ENCODE measurements at regions not wholly inside any gene's neighbourhood (a gene's known extent, or its start where the extent isn't known, plus 50 kb on each side); places are given as distances from the start of the nearest gene placed in this dataset.

- DNase-seq (ENCODE audit: low read depth in 1 of 2, low spot score in 2 of 2): no peak
- TF ChIP-seq CREB1 (IDR thresholded peaks at IDR 0.05): no peak
- POLR2A ChIA-PET (ENCODE audit: partially characterized antibody): no interaction called here
- Histone ChIP-seq H4K5ac (ENCODE audit: insufficient read length, low read depth, low read length) (no peak overlapping the region), H3K18ac (ENCODE audit: extremely low read depth, low read length) (no peak overlapping the region), H3K23me2 (ENCODE audit: low read depth, low read length) (no peaks in the 10 kb centered on the region), H3K79me2 (ENCODE audit: control insufficient read depth in 1 of 2, insufficient read depth in 2 of 2, low read length in 2 of 2) (no peaks in the 10 kb centered on the region), H3K9ac (replicated peaks in 1 of 4; ENCODE audit: extremely low read depth in 1 of 4, low read depth in 3 of 4, low read length in 3 of 4) (no peak overlapping the region), H3K4ac (replicated peaks; ENCODE audit: insufficient read length, low read depth, low read length) (no peak overlapping the region), H4K20me1 (replicated peaks in 1 of 2; ENCODE audit: control insufficient read depth in 1 of 2, insufficient read depth in 2 of 2, low read length in 2 of 2) (no peaks in the 10 kb centered on the region), H2AK5ac (ENCODE audit: low read depth, low read length) (no peak overlapping the region), H3K36me3 (ENCODE audit: control insufficient read depth in 2 of 4, insufficient read depth in 4 of 4, low read length in 3 of 4) (no peaks in the 10 kb centered on the region), H3K79me1 (ENCODE audit: low read depth, low read length) (no peaks in the 10 kb centered on the region), H3K56ac (replicated peaks; ENCODE audit: insufficient read length, low read depth, low read length) (no peak overlapping the region), H3K9me3 (ENCODE audit: insufficient read depth in 2 of 2, low read depth in 1 of 2, low read length in 1 of 2) (no peaks in the 10 kb centered on the region; a peak in 1 of 4 replicates), H2AFZ (ENCODE audit: low read length) (no peak overlapping the region), H2BK12ac (ENCODE audit: low read depth, low read length) (no peak overlapping the region), H3K4me2 (ENCODE audit: insufficient read depth in 1 of 2, low read depth in 2 of 2, low read length in 2 of 2) (no peak overlapping the region), H2BK20ac (ENCODE audit: low read length) (no peak overlapping the region), H3K4me3 (ENCODE audit: extremely low read depth in 1 of 4, insufficient read depth in 2 of 4, low read depth in 3 of 4, low read length in 4 of 4) (no peak overlapping the region), H2BK15ac (ENCODE audit: low read length) (no peak overlapping the region), H3K23ac (ENCODE audit: insufficient read length) (no peak overlapping the region), H3K14ac (ENCODE audit: insufficient read length) (no peak overlapping the region), H3K27ac (ENCODE audit: low read depth, low read length) (no peak overlapping the region), H4K91ac (replicated peaks; ENCODE audit: insufficient read length, low read length) (no peak overlapping the region), H3K4me1 (replicated peaks in 1 of 4; ENCODE audit: control insufficient read depth in 3 of 4, insufficient read depth in 4 of 4, low read length in 3 of 4) (no peaks in the 10 kb centered on the region), H3K27me3 (replicated peaks in 1 of 4; ENCODE audit: control insufficient read depth in 3 of 4, extremely low read depth in 1 of 4, insufficient read depth in 3 of 4, low read length in 3 of 4) (no peaks in the 10 kb centered on the region; a peak in 1 of 7 replicates), H2BK120ac (replicated peaks; ENCODE audit: low read depth, low read length) (no peak overlapping the region), H2BK5ac (ENCODE audit: low read depth, low read length) (no peak overlapping the region), H4K8ac (ENCODE audit: extremely low read depth, insufficient read depth, low read length) (no peak overlapping the region)
- CTCF ChIA-PET (ENCODE audit: partially characterized antibody): no interaction called here
- 94% methylated on average over 1 of the region's 1 CpG; no CpG with 5 or more reads in 1 of the 2 experiments for WGBS, 2 experiments (ENCODE audit: extremely low coverage in 1 of 2, insufficient coverage in 1 of 2, insufficient read length in 1 of 2, insufficient replicate concordance in 2 of 2, low coverage in 1 of 2, low lambda C conversion rate in 2 of 2, missing lambda C conversion rate in 1 of 2)
- FAIRE-seq: no peak
Observed at GRCh38 chr5:110201791-110202190, 512.1 kb downstream of the MAN2A1 start.
